ENCODE measurements at regions not wholly inside any gene's neighbourhood (a gene's known extent, or its start where the extent isn't known, plus 50 kb on each side); places are given as distances from the start of the nearest gene placed in this dataset.

DNA sequence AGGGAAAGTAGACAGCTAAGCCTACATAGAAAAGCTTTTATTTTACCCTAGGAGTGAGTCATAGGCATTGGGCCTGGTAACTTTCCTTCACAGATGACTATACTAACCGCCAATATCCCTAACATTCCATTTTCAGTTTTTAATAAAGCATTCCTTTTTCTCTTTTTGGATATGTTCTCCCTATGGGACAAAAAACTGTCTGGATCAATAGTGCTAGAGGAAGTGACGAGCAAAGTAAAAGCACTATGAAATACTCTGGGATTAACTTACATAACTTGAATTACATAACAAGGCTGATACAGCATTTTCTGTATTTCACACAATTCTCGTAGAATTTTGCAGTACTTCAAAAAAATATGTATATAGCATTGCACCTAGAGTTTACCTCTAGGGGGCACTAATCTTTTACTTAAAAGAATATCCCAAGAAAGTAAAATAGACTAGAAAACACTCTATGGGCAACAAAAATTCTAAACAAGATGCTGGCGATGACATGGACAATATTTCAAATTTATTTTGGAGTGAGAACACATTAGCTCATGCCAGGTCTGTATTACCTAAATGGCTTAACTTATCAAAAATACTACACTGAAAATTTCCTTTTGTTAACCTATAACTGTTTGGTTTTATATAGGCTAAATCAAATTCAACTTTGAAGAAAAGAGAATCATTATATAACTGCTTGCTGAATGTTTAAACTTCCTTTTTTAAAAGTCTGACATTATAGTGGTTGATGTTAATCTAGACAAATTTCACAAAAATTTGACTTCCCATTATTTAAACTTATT lies 66.3 kb upstream of the DST start:
- peak; percentile 62 for FAIRE-seq

DNA sequence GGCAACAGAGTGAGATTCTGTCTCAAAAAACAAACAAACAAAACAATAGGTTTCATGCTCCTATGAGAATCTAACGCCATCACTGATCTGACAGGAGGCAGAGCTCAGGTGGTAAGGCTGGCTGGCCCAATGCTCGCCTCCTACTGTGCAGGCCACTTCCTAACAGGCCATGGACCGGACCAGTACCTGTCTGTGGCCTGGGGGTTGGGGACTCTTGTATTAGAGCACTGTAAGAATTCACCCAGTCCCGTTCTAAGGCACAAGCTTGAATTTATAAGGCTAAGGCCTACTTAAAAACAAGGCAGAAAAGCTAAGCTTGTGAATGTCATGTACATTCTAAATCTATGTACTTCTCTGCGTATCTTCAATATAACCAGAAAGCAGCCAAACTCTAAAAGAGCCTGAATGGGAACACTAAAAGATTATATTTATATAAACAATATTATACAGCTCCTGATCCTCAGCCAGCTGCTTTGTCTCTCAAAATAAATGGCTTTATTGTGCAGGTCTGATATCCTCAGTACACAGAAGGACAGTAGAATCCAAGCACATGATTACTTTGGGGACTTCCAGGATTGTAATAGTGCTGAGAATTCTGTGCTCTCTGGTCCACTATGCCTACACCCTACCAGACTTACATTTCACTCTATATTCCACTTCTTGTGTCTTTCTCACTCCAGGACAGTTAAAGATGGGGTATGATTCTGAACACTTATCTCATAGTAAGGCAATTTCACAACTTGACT lies 64.5 kb upstream of the DST start:
- no peak for FAIRE-seq

- FAIRE-seq: peak; percentile 86
Measured at GRCh38 chr6:56699066-56699654, 56.5 kb upstream of the DST start.

- FAIRE-seq: no peak
Measured at GRCh38 chr6:56695702-56696101, 53.0 kb upstream of the DST start.

DNA sequence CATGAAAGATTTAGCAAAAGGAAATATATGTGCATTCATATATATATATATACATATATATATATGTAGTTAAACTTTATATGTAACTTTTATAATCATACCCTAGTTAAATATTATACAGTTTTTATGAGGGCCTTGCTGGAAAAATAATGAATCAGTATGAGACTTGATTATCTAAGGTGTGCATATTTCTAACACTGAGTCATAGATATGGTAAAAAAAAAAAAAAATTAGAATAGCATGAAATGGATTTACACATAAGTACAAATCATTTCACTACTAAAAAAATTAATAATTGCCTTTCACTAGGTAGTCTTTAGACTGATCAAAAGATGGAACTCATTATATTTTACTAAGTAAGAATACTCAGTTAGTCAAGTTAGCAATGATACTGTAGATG lies 51.3 kb upstream of the DST start:
- peak; percentile 31 for FAIRE-seq

DNA sequence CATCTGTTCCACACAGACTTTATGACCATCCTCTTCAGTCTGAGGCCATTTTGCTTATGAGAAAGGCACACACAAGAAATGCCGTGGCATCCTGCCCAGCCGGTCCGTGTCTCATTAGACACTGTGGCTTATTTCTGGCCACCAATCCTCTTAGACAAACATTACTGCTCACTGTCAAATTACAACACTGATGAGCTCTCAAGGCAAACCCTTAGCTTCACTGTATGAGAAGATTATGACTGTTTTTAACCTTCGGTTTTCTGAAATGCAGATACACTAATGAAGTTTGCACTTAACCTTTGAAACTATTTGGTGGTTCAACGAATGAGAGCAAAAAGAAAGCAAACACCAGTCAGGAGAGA lies 50.5 kb upstream of the DST start:
- no peak for FAIRE-seq

DNA sequence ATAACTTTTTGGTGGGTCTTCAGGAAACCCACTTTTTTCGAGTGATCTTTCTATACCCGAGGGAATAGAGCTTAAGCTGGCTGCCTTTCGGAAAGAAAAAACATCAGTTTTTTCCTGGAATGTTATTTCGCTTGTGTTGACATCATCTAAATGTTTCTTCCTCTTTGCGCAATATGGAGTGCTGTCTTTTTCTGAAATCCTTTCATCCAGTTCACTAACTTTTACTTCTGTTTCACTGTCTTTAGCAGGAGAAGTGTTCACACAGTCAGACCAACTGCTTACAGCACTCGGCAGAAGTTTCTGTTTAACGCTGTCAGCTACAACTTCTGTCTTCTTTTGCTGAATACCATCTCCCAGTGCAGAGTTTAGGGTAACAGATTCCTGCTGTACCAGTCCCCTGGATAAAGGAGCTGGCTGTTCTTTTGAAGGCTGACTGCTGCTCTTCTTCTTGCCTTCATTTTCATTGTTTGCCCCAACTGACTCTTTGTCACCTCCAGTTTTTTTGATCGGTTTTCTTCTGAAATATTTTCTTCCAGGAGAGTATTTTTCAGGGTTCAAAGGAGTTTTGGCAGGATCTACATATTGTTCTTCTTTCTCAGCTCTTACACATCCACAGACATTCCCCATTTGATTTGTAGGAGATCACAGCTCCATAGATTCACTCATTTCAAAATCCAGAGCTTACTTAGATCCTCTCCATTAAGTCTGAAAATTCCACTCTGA lies 50.0 kb upstream of the DST start:
- FAIRE-seq: no peak
